C4-2B (cell line): ENCODE measurements at regions not wholly inside any gene's neighbourhood (a gene's known extent, or its start where the extent isn't known, plus 50 kb on each side); places are given as distances from the start of the nearest gene placed in this dataset.

Source experiments
- CTCF ChIP-seq: fragments of 450-650 bp; conservative IDR thresholded peaks from 2 replicates; pipeline ENCODE4 v1.5.1; 2017; ENCODE audit warnings: mild to moderate bottlenecking
- ZFX ChIP-seq: fragments of 450-650 bp; IDR thresholded peaks from 2 replicates; pipeline ENCODE4 v1.6.1; 2017

GRCh38 chr9:12274577-12274976 is 418.6 kb upstream of the TYRP1 start:
- TF ChIP-seq CTCF, result no peak
- no peak for TF ChIP-seq ZFX
